ENCODE measurements at regions not wholly inside any gene's neighbourhood (a gene's known extent, or its start where the extent isn't known, plus 50 kb on each side); places are given as distances from the start of the nearest gene placed in this dataset.

DNA sequence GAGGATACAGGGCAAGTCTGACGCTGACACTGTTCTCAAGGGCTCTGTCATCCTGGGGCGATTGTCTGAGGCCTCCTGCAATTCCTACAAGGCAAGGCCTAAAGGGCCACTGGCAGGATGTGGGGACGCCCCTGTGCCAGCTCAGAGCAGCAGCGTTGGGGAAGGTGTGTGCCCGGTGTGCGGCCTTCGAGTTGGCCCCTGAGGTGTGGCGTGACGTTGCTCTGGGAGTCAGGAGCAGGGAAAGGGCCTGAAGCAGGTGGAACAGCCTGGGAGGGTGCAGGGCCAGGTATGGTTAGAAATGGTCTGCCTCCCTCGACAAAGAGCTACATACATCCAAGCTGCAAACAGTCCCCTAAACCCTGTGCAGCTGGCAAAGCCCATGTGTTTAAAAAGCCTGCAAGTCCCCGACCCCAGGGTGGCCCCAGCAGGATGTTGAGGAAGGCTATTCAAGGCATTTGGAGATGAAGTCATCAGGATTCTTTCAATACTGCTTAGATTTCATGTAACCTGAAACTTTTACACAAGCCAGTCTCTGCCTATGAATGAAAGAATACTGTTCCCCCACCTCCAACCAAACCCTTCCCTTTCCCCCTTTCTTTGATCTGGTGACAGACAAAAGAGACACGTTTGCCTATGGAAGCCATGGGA, 142.5 kb upstream of the TNS3 start:
- no peak for DNase-seq

DNA sequence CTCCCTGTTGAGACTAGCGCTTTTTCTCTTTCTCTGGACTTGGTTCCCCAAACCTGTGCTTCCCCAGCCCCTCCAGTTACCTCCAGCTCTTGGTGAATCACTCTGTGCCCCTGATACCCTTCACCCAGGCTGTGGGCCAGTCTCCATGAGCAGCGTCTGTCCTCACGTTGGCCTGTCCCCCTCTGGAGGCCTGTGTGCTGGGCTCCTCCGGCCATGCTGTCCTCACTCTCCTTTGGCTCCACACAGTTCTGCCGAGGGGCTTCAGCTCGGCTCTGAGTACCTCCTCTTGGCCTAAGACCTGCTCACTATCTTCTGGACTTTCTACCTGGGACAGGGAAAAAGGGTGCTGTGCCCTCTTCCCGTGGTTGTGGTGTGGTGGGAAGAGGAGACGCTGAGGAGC, 140.2 kb upstream of the TNS3 start:
- no peak for DNase-seq

GRCh38 chr7:47721670-47722069, 139.8 kb upstream of the TNS3 start:
- no peak for DNase-seq

DNA sequence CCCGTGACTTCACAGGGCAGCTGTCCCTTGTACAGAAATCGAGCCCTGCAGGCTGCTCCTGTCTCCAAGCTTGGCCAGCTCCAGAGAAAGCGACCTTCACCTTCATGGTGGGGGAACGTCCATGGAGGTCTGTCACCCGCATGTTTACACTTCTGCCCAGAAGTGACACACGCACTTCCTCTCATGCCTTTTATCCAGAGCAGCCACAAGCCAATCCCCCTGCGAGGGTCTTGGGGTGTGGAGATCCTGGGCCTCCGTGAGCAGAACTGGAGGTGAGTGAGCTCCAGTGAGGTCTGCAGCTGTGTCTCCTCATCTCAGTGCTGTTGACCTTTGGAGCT, 139.0 kb upstream of the TNS3 start:
- DNase-seq = no peak

- no peak for DNase-seq
Measured at GRCh38 chr7:47720141-47720906, 138.4 kb upstream of the TNS3 start.

DNA sequence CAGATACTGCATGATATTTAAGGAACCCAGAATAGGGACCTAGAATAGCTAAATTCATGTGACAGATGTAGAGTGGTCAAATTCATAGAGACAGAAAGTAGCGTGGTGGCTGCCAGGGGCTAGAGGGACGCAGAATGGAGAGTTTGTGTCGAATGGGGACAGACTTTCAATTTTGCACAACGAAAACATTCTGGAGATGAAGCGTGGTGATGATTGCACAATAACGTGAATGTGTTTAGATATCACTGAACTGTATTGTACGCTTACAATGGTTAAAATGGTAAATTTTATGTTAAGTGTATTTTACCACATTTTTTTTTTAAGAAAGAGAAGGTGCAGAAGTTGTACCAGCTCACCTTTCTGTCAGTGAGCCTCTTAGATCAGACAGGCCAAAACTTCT, 137.8 kb upstream of the TNS3 start:
- DNase-seq = no peak

DNA sequence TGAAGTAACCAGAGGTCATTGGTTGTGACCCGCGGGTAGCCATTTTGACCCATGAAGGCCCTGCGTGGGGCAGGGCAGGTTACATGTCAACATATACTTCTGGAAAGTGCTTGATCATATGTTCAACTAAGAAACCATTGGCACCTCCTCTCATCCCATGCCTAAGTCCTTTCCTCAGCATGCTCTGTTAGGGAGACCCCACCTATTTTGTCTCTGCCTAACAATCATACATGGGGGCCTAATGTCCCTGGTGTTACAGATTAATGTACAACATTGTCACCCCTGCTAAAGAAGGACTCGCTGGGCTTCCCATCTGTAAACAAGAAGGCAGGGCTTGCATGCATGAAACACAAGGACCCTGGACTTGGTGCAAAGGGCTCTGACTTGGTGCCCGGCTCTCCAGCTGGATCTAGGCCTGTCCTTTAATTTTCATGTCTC, 133.7 kb upstream of the TNS3 start:
- DNase-seq = no peak

DNA sequence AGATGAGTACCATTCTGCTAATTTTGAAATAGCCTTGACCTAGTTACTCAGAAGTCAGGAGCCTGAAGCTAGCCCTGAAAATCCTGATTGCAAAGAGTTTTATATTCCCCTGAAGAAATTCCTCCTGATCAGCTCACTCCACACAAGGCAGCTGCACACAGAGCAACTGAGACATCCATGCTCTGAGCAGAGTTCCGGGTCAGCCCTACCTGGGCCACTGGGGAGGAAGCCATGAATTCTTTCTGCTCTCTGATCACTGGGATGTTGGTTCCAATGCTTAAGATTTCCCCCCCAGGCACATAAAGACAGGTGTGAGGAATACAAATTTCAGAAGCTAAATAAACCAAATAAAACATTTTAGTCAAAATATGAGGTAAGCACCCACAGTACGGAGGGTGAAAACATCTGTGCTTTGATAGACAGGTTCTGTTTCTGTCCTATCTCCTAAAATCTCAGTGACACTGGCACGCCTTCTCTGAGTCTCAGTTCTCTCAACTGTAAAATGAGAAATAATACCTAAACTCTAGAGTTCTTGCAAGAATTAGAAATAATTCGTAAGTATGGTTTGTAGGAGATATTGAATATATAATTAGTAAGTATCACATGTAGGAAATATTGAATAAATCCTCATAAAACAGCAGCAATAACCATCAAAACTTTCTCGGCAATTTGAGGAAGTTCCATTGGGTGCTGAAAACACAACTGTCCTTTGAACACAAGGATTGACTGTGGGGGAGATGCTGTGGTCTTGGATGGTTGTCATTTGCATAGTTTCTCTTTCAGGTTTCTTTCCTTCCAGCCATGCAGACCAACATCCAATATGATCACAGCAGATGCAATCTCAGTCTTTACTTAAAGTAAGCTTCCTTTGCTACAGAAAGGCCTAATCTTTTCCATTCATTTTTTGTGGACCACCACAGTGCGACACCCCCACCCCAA, 133.0 kb upstream of the TNS3 start:
- DNase-seq = peak; percentile 48

DNA sequence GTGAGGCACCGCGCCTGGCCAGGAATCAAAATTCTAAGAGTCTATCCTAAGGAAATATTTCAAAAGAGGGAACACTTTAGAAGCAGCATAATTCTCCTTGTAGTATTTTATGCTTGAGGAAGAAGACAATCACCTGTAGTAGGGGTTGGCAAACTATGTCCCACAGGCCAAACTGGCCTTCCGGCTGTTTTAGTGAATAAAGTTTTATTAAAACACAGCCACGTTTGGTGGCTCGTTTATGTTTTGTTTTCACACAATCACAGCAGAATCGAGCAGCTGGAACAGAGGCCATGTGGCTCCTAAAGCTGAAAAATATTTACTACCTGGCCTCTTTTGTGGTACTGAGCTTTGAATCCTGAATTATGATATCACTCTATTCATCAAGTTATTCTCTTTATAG, 131.7 kb upstream of the TNS3 start:
- no peak for DNase-seq

DNA sequence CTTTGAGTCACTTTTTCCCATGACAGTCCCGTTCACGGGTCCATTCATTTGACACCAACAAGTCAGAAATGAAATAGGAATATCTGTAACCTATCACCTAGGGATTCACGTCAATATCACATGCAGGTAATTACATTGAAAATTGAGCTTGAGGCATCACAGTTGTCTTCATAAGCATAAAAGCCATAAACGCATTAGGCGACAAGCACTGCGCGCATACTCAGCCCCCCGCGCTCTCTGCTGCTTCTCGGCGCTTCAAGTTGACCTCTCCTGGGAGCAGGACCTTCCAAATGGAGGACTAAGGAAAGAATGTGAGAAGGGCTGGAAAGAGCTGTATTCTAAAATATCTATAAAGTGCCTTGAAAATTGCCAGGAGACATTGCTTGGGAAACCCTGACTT, 130.5 kb upstream of the TNS3 start:
- DNase-seq = no peak

GRCh38 chr7:47711776-47712175, 129.9 kb upstream of the TNS3 start:
- DNase-seq = no peak

DNA sequence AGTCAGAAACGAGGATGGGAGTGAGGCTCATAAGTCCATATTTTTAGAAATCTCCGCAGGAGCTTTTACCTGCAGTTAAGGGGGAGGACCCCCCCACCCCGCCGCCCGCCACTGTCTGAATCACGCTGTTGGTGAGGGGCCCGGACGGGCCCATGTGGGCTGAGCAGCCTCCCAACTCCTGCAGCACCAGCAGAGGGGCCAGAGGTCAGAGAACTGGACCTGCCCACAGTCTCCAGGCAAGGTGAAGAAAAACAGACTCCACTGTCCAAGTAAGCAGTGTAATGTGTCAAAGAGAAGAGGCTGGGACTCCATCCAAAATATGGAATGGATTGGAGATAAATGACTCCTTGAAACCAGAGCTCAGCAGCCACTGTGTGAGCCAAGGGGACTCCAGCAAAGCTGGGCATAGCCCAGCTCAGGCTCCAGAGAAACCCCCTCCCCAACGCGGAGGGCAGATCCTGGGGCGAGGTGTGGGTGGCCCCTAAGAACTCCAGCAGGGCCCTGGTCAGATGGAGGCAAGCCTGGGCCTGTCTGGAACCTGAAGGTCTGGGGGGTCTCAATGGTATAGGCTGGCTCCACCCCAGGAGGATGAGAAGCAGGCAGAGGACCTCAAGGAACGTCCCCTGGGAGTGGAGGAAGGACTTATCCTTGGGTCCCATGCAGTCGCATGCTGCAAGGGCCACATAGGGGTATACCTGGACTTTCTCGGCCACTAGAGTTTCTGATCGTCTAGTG, 128.5 kb upstream of the TNS3 start:
- DNase-seq = no peak

DNA sequence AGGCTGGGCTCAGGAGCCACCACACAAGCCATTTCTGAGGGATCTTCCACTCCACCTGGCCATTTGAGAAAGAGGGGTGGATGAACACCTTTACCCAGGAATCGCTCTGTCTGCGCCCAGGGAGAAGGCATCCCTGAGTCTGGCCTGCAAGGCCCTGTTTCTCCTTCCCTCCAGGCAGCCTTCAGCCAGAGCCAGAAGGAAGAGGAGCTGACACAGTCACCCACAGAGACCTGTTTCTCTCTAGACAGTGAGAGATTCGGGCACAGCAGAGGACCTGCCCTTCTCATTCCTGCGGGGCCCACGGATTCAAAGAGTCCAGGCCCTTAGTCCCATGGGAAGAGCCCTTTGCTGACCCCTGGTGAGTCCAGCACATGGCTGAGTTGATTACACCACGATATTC, 127.5 kb upstream of the TNS3 start:
- DNase-seq = no peak

GRCh38 chr7:47709051-47709450, 127.1 kb upstream of the TNS3 start:
- DNase-seq = no peak

GRCh38 chr7:47707583-47707982, 125.7 kb upstream of the TNS3 start:
- no peak for DNase-seq

DNA sequence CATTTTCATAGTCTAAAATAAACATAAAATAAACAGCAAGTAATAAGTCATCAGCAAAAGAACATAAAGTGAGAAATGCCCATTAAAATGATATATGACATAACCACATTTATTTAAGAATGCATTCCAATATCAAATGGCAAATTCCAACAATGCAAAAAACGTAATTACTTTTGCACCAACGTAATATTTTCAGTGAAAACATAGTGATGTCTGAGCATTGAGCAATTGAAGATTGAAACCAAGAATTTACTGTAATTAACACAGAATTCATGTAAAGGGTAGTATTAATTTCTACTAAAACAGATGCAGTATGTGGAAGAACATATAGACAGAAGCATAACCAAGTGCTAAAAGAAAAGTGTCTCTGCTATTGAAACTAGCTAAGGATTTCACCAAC, 123.0 kb upstream of the TNS3 start:
- DNase-seq = no peak

- DNase-seq = no peak
Measured at GRCh38 chr7:47702080-47702479, 120.2 kb upstream of the TNS3 start.

DNA sequence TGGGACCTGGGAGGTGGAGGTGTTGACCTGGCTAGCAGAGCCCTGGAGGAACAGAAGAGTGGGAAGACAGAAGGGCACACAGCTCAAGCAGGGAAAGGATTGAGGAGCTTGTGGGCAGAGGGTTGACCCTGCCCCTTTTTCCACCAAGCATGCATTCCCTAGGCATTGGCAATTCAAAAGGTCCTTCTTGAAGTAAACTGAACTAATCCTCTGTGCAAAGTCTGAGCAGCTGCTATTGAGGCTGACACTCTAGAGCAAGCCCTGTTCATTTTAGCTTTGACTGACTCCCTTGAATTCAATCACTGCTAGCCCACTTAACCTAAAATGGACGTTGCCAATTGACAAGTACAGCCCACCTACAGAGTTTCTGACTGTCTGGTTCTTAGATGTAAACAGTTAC, 116.5 kb upstream of the TNS3 start:
- DNase-seq = no peak

DNA sequence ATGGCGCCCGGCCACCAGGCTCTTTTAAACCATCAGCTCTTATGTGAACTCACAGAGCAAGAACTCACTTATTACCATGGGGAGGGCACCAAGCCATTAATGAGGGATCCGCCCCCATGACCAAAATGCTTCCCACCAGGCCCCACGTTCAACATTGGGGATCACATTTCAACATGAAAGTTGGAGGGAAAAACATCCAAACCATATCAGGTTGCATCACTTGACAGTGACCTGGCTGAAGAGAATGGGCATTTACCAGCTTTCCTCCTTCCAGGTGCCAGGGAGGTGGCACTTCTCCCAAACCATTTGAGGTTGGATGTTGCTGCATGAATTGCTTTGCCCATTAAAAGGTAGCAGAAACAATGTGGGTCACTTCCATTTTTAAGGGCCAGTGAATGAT, 115.6 kb upstream of the TNS3 start:
- DNase-seq = no peak

GRCh38 chr7:47696152-47696710, 114.3 kb upstream of the TNS3 start:
- DNase-seq = no peak

DNA sequence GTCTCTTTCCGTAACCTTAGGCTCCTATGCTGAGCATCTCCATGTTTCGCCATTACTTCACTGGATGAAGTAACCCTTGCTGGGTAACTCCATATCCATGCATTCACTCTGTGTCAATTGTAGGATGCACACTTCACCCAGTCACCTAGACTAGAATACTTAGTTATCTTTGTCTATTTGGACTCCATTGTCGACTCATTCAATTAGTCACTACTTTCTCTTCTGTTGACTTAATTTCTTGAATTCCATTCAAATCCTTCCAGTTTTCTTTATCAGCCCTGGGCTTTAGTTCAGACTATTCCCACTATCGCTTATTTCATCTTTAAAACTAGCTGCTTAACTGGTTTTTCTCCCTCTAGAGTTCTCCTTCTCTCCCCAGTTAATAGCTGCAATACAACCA, 111.3 kb upstream of the TNS3 start:
- DNase-seq = no peak

DNA sequence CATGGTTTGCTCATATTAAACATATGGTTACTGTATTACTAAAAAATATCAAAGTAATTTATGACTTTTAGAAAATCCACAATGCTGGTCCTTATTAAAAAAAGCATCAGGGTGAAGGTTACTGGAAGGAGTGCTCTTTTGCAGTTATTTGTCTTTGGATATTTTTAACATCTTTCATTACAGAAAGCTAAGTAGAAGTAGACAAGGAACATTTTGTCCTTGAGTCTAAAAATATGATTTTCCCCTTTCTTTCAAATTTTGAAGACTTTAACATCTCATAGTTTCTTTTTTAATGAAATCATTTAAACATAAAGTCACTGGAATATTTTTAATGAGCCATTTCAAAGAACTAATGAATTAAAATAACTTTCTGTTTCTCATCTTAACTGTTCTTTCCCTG, 110.1 kb upstream of the TNS3 start:
- no peak for DNase-seq

Measured in OCI-M1 (cell line).